SK-N-SH (cell line): ENCODE measurements at regions not wholly inside any gene's neighbourhood (a gene's known extent, or its start where the extent isn't known, plus 50 kb on each side); places are given as distances from the start of the nearest gene placed in this dataset.
A peak's percentile ranks its signal among the peaks of the same experiment; 100 is the strongest.

Experiments
- CTCF ChIA-PET: fragments of 300-600, 350-600 bp; formaldehyde crosslinking; extraction: SDS; loops from one replicate; lab custom pipeline; 2021; lab: Yijun Ruan, JAX
- POLR2A ChIA-PET: fragments of 350-600 bp; sonication (Branson Sonifier 250); formaldehyde crosslinking; extraction: SDS; loops from one replicate; lab custom pipeline; 2020; ENCODE audit warnings: antibody characterized with exemption, inconsistent platforms; lab: Yijun Ruan, JAX
- DNase-seq: peaks from one replicate; pipeline ENCODE4 v3.0.0; 2012
- H2AFZ ChIP-seq: fragments of 200-600 bp; sonication (generic); 2 replicates; pipeline ENCODE4 v1.8.1; 2016; ENCODE audit warnings: antibody characterized with exemption, mild to moderate bottlenecking, low read depth
- H3F3A ChIP-seq: fragments of 200-600 bp; sonication (generic); replicated peaks from 2 replicates; pipeline ENCODE3; 2016; ENCODE audit warnings: antibody characterized with exemption, mild to moderate bottlenecking; ENCODE audit not compliant: insufficient read depth
- H3K27ac ChIP-seq, 2 experiments: fragments of 200-500 bp in 1 of 2; fragments of 200-600 bp in 1 of 2; sonication (Bioruptor generic) in 1 of 2; sonication (generic), shearing (Covaris generic) in 1 of 2; 2 replicates each; pipeline versions ENCODE4 v1.5.1 to v1.6.1; 2014 to 2016; ENCODE audit warnings: low read depth in 2 of 2, inconsistent platforms in 1 of 2, low read length in 1 of 2, mild to moderate bottlenecking in 1 of 2, mixed read lengths in 1 of 2
- H3K27me3 ChIP-seq: fragments of 200-600 bp; sonication (generic), shearing (Covaris generic); 2 replicates; pipeline ENCODE4 v1.6.1; 2016; ENCODE audit warnings: mixed run types; ENCODE audit not compliant: insufficient read depth
- H3K36me3 ChIP-seq, 2 experiments: fragments of 200-500 bp in 1 of 2; fragments of 200-600 bp in 1 of 2; sonication (Bioruptor generic) in 1 of 2; sonication (generic) in 1 of 2; replicated peaks in 1 of 2; 2 replicates each; pipeline versions ENCODE3 to v1.5.1; 2014 to 2016; ENCODE audit warnings: low read length in 1 of 2, mild to moderate bottlenecking in 1 of 2; ENCODE audit not compliant: insufficient read depth in 2 of 2, control insufficient read depth in 1 of 2
- H3K4me1 ChIP-seq, 2 experiments: fragments of 200-500 bp in 1 of 2; fragments of 200-600 bp in 1 of 2; sonication (Bioruptor generic) in 1 of 2; sonication (generic), shearing (Covaris generic) in 1 of 2; 2 replicates each; pipeline versions ENCODE4 v1.5.1 to v1.6.1; 2014 to 2016; ENCODE audit warnings: low read depth in 1 of 2, low read length in 1 of 2, mixed run types in 1 of 2; ENCODE audit not compliant: insufficient read depth in 2 of 2, control insufficient read depth in 1 of 2
- H3K4me2 ChIP-seq: fragments of 200-600 bp; sonication (generic), shearing (Covaris generic); 2 replicates; pipeline ENCODE4 v1.6.1; 2017; ENCODE audit warnings: mixed run types
- H3K4me3 ChIP-seq, 2 experiments: fragments of 200-500 bp in 1 of 2; fragments of 200-600 bp in 1 of 2; sonication (Bioruptor generic) in 1 of 2; sonication (generic), shearing (Covaris generic) in 1 of 2; 2 replicates each; pipeline versions ENCODE4 v1.5.1 to v1.8.1; 2014 to 2016; ENCODE audit warnings: low read depth in 2 of 2, inconsistent platforms in 1 of 2, low read length in 1 of 2, mild to moderate bottlenecking in 1 of 2, mixed read lengths in 1 of 2, moderate library complexity in 1 of 2
- H3K79me2 ChIP-seq: fragments of 200-600 bp; sonication (generic); 2 replicates; pipeline ENCODE4 v1.8.1; 2017; ENCODE audit warnings: mild to moderate bottlenecking; ENCODE audit not compliant: insufficient read depth
- H3K9ac ChIP-seq: fragments of 200-600 bp; sonication (generic); 2 replicates; pipeline ENCODE4 v1.6.1; 2017; ENCODE audit warnings: mixed run types
- H3K9me2 ChIP-seq: fragments of 200-600 bp; sonication (generic); 2 replicates; pipeline ENCODE4 v1.6.1; 2017; ENCODE audit warnings: mixed run types
- H3K9me3 ChIP-seq: fragments of 200-600 bp; sonication (generic); 2 replicates; pipeline ENCODE4 v1.6.1; 2017; ENCODE audit warnings: mixed run types, mild to moderate bottlenecking, moderate library complexity
- H4K20me1 ChIP-seq: fragments of 200-600 bp; sonication (generic); 2 replicates; pipeline ENCODE4 v1.6.1; 2017; ENCODE audit warnings: mild to moderate bottlenecking, mixed run types; ENCODE audit not compliant: insufficient read depth
- ELF1 ChIP-seq: IDR thresholded peaks from 2 replicates; pipeline ENCODE4 v1.4.0; 2012
- EP300 ChIP-seq, 2 experiments: IDR thresholded peaks; 2 replicates each; pipeline versions ENCODE4 v1.4.0 to v1.6.1; 2012; ENCODE audit warnings: borderline replicate concordance in 1 of 2, low read depth in 1 of 2, low read length in 1 of 2
- EZH2phosphoT487 ChIP-seq: fragments of 200-600 bp; sonication (generic); IDR thresholded peaks from 2 replicates; pipeline ENCODE4 v1.6.1; 2017; ENCODE audit warnings: low read depth, mixed run types, mild to moderate bottlenecking, antibody characterized with exemption, moderate library complexity, borderline replicate concordance
- FOSL2 ChIP-seq: IDR thresholded peaks from 2 replicates; pipeline ENCODE4 v1.4.0; 2012; ENCODE audit warnings: low read depth, mild to moderate bottlenecking, moderate library complexity, borderline replicate concordance
- FOXJ3 ChIP-seq: sonication (generic); formaldehyde crosslinking; IDR thresholded peaks from 2 replicates; pipeline ENCODE4 v1.5.1; 2020; ENCODE audit warnings: mild to moderate bottlenecking, missing genetic modification reagents
- FOXM1 ChIP-seq: IDR thresholded peaks from 2 replicates; pipeline ENCODE4 v1.4.0; 2012; ENCODE audit warnings: low read depth, mild to moderate bottlenecking
- GATA2 ChIP-seq: sonication (generic); formaldehyde crosslinking; IDR thresholded peaks from 2 replicates; pipeline ENCODE4 v1.5.0; 2020; ENCODE audit warnings: mild to moderate bottlenecking, missing genetic modification reagents
- JUND ChIP-seq: IDR thresholded peaks from 2 replicates; pipeline ENCODE4 v1.4.0; 2012
- NFIC ChIP-seq: IDR thresholded peaks from 2 replicates; pipeline ENCODE4 v1.4.0; 2012; ENCODE audit warnings: borderline replicate concordance
- POLR2AphosphoS5 ChIP-seq: IDR thresholded peaks from 2 replicates; pipeline ENCODE4 v1.6.1; 2012; ENCODE audit warnings: low read depth, low read length
- RCOR1 ChIP-seq: fragments of 150-350 bp; IDR thresholded peaks from 2 replicates; pipeline ENCODE4 v1.6.1; 2017; ENCODE audit warnings: antibody characterized with exemption, low read length
- RXRA ChIP-seq: IDR thresholded peaks from 2 replicates; pipeline ENCODE4 v1.4.0; 2012; ENCODE audit warnings: low read depth, mild to moderate bottlenecking, borderline replicate concordance
- TCF12 ChIP-seq: IDR thresholded peaks from 2 replicates; pipeline ENCODE4 v1.4.0; 2012
- YY1 ChIP-seq: IDR thresholded peaks from 2 replicates; pipeline ENCODE4 v1.4.0; 2012; ENCODE audit warnings: low read depth, mild to moderate bottlenecking
- WGBS: methylation state at CpG from one replicate; pipeline ENCODE4 v1.1.6; 2017; ENCODE audit warnings: low lambda C conversion rate; 5-methylcytosine and 5-hydroxymethylcytosine counted together
- TF ChIP-seq, protein P1 (sequence below): IDR thresholded peaks from 2 replicates; pipeline ENCODE4 v1.4.0; 2012; ENCODE audit warnings: low read depth
- TF ChIP-seq, protein P2 (sequence below): fragments of 150-350 bp; IDR thresholded peaks from 2 replicates; pipeline ENCODE4 v1.6.1; 2017; ENCODE audit warnings: antibody characterized with exemption, low read length, low read depth, borderline replicate concordance
- TF ChIP-seq, protein P3 (sequence below): IDR thresholded peaks from 2 replicates; pipeline ENCODE4 v1.4.0; 2012; ENCODE audit warnings: low read depth, borderline replicate concordance
- TF ChIP-seq, protein P4 (sequence below): IDR thresholded peaks from 2 replicates; pipeline ENCODE4 v1.6.1; 2012; ENCODE audit warnings: mild to moderate bottlenecking, low read depth, low read length, moderate library complexity

DNA sequence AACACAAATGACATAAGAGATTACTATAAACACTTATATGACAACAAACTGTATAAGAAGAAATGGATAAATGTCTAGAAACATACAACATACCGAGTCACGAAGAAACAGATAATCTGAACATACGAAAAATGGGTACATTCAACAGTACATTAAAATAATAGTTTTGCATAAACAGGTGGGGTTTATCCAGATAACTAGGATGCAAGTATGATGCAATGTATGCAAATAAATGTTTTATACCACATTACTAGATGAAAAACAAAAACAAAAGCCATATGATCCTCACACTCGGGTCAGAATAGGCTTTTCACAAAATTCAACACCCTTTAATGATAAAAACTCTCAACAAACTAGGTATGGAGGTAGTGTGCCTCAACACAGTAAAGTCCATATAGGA lies 1585.7 kb downstream of the BRINP3 start:
- DNase-seq = no peak
- H3K27me3 ChIP-seq = no peaks in the 10 kb centered on the region
- POLR2A ChIA-PET = no interaction called here
- peaks cover 4% of the 10 kb centered on the region; the same call in 1 of the 2 replicates for H3K9me2 ChIP-seq
- H3K4me3 ChIP-seq = no peak overlapping the region
- H3K27ac ChIP-seq = no peak overlapping the region
- no peak overlapping the region for H3K9ac ChIP-seq
- WGBS = 89% methylated on average over 4 of the region's 4 CpGs
- no peaks in the 10 kb centered on the region for H3K79me2 ChIP-seq
- no peak overlapping the region for H3K4me2 ChIP-seq
- H4K20me1 ChIP-seq = no peaks in the 10 kb centered on the region
- TF ChIP-seq FOXM1 = no peak
- no peak for TF ChIP-seq ELF1
- TF ChIP-seq, protein P1, sequence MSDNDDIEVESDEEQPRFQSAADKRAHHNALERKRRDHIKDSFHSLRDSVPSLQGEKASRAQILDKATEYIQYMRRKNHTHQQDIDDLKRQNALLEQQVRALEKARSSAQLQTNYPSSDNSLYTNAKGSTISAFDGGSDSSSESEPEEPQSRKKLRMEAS = no peak
- no peak for TF ChIP-seq RCOR1
- no peaks in the 10 kb centered on the region for H3K4me1 ChIP-seq
- no peak overlapping the region for H2AFZ ChIP-seq
- CTCF ChIA-PET = no interaction called here
- H3K9me3 ChIP-seq = no peaks in the 10 kb centered on the region
- H3F3A ChIP-seq = no peaks in the 10 kb centered on the region
- H3K36me3 ChIP-seq = no peaks in the 10 kb centered on the region

DNA sequence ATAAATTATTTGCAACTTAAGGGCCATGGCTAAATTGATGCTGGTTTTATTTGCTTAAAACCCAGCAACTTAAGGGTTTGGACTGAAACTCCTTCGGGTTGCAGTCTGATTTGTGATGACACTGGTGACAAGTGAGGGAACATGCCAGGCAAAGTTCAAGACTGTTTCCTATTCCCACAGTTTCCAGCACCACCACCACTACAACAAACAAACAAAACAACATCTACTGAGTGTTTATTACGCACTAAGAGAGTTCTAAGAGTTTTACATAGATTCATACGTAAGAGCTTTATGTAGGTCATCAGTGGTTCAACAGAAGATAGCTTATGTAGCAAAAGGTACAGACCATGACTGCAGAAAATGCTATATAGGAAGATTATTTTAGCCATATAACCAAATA lies 1582.1 kb downstream of the BRINP3 start:
- no peak for DNase-seq
- Histone ChIP-seq H3K36me3 (no peaks in the 10 kb centered on the region), H3K9ac (no peak overlapping the region), H3K4me3 (no peak overlapping the region), H2AFZ (no peak overlapping the region), H4K20me1 (no peaks in the 10 kb centered on the region), H3K9me3 (no peaks in the 10 kb centered on the region), H3K4me2 (no peak overlapping the region), H3K4me1 (no peaks in the 10 kb centered on the region), H3K27me3 (no peaks in the 10 kb centered on the region), H3K9me2 (peaks cover 4% of the 10 kb centered on the region; the same call in 1 of the 2 replicates), H3K27ac (no peak overlapping the region), H3F3A (no peaks in the 10 kb centered on the region), H3K79me2 (no peaks in the 10 kb centered on the region)
- ChIA-PET CTCF (no interaction called here), POLR2A (no interaction called here)
- TF ChIP-seq TCF12 (no peak), EZH2phosphoT487 (no peak), EP300 (IDR thresholded peaks at IDR 0.05; ENCODE audit: borderline replicate concordance in 1 of 2, low read depth in 1 of 2, low read length in 1 of 2) (no peak), RCOR1 (no peak), FOSL2 (no peak)
- 76% methylated on average over 3 of the region's 3 CpGs for WGBS

DNA sequence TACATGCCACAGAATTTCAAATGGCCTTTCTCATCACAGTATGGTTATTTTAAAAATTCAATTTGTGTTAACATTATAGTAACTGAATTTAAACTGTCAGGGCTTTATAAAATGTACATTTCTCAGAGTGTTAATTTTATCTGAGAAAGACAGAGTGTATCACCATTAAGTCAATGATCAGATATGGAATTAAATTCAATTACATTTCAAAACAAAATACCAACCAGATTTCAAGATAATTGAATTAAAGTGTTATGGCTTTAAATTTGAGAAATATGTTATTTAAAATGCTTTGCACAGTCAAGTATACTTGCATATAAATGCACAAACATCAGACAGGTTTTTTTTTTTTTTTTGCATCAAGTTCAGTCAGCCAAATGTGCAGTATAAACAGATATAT lies 1574.4 kb downstream of the BRINP3 start:
- CTCF ChIA-PET = no interaction called here
- POLR2A ChIA-PET = no interaction called here
- no peaks in the 10 kb centered on the region for H3K27me3 ChIP-seq
- peak; percentile 33; the same call in 1 of the 2 replicates for TF ChIP-seq GATA2 (CRISPR knock-in tag)
- TF ChIP-seq, protein P2, sequence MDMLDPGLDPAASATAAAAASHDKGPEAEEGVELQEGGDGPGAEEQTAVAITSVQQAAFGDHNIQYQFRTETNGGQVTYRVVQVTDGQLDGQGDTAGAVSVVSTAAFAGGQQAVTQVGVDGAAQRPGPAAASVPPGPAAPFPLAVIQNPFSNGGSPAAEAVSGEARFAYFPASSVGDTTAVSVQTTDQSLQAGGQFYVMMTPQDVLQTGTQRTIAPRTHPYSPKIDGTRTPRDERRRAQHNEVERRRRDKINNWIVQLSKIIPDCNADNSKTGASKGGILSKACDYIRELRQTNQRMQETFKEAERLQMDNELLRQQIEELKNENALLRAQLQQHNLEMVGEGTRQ = no peak
- TF ChIP-seq NFIC = no peak
- TF ChIP-seq JUND = no peak
- no peak for TF ChIP-seq EZH2phosphoT487
- TF ChIP-seq FOXJ3 (CRISPR knock-in tag) = no peak
- TF ChIP-seq POLR2AphosphoS5 = no peak
- TF ChIP-seq RXRA = no peak
- TF ChIP-seq TCF12 = no peak
- TF ChIP-seq, protein P1 = no peak
- TF ChIP-seq, protein P3, sequence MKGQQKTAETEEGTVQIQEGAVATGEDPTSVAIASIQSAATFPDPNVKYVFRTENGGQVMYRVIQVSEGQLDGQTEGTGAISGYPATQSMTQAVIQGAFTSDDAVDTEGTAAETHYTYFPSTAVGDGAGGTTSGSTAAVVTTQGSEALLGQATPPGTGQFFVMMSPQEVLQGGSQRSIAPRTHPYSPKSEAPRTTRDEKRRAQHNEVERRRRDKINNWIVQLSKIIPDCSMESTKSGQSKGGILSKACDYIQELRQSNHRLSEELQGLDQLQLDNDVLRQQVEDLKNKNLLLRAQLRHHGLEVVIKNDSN = no peak
- TF ChIP-seq, protein P4, sequence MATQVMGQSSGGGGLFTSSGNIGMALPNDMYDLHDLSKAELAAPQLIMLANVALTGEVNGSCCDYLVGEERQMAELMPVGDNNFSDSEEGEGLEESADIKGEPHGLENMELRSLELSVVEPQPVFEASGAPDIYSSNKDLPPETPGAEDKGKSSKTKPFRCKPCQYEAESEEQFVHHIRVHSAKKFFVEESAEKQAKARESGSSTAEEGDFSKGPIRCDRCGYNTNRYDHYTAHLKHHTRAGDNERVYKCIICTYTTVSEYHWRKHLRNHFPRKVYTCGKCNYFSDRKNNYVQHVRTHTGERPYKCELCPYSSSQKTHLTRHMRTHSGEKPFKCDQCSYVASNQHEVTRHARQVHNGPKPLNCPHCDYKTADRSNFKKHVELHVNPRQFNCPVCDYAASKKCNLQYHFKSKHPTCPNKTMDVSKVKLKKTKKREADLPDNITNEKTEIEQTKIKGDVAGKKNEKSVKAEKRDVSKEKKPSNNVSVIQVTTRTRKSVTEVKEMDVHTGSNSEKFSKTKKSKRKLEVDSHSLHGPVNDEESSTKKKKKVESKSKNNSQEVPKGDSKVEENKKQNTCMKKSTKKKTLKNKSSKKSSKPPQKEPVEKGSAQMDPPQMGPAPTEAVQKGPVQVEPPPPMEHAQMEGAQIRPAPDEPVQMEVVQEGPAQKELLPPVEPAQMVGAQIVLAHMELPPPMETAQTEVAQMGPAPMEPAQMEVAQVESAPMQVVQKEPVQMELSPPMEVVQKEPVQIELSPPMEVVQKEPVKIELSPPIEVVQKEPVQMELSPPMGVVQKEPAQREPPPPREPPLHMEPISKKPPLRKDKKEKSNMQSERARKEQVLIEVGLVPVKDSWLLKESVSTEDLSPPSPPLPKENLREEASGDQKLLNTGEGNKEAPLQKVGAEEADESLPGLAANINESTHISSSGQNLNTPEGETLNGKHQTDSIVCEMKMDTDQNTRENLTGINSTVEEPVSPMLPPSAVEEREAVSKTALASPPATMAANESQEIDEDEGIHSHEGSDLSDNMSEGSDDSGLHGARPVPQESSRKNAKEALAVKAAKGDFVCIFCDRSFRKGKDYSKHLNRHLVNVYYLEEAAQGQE = no peak
- 0 out of 2 replicates have a peak, but pooled peaks have one; percentile 31 for TF ChIP-seq RCOR1
- TF ChIP-seq YY1 = no peak

More for the DNA sequence above, 1574.4 kb downstream of the BRINP3 start:
- Histone ChIP-seq H3K9me2 (no peaks in the 10 kb centered on the region), H3K27ac (no peak overlapping the region), H2AFZ (no peak overlapping the region), H3K9me3 (no peaks in the 10 kb centered on the region), H3F3A (no peaks in the 10 kb centered on the region), H3K79me2 (no peaks in the 10 kb centered on the region), H3K4me1 (no peaks in the 10 kb centered on the region; a peak in 1 of 4 replicates), H3K4me3 (no peak overlapping the region), H3K36me3 (no peaks in the 10 kb centered on the region), H4K20me1 (no peaks in the 10 kb centered on the region), H3K9ac (no peak overlapping the region), H3K4me2 (no peak overlapping the region)
- no peak for DNase-seq
